Embryonic facial prominence (tissue), 1 donor: ENCODE measurements at regions not wholly inside any gene's neighbourhood (a gene's known extent, or its start where the extent isn't known, plus 50 kb on each side); places are given as distances from the start of the nearest gene placed in this dataset.

ENCODE experiments used
- DNase-seq: peaks from one replicate; pipeline ENCODE4 v3.0.0-alpha.2; 2016; ENCODE audit errors: extremely low spot score

- DNase-seq: no peak
Observed at GRCh38 chr9:13352451-13352979, 73.0 kb upstream of the MPDZ start.

- peak; percentile 75 for DNase-seq
Observed at GRCh38 chr9:13351778-13352386, 72.4 kb upstream of the MPDZ start.

- no peak for DNase-seq
Observed at GRCh38 chr9:13332571-13332970, 53.1 kb upstream of the MPDZ start.

- DNase-seq: no peak
Observed at GRCh38 chr9:13331320-13331719, 51.8 kb upstream of the MPDZ start.

DNA sequence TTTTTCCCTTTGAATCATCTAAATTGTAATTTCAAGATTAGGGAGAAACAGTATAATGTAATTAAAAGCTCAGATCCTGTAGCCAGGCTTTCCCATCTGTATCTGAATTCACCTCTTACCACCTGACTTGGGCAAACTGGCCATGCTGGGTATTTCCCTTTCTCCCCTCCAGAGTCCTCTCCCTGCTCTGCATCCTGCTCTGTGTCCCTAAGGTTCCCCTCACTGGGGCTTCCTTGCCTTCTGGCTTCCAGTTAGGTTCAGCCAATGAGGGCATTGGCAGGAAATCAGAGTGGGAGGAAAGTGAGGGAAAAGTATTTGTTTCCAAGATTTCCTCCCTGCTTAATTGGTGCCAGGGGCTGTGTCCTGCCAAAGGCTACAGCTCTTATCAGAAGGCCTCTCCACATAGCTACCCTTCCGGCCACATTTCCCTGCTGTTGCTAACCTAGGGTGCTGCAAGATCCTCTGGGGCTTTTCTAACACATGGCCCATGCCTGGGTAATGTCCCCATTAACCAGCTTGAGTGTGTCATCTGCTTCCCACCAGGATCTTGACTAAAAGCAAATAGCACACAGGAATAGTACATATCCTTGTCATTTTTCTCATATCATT, 51.0 kb upstream of the MPDZ start:
- DNase-seq: no peak
